ENCODE measurements at regions not wholly inside any gene's neighbourhood (a gene's known extent, or its start where the extent isn't known, plus 50 kb on each side); places are given as distances from the start of the nearest gene placed in this dataset.

DNA sequence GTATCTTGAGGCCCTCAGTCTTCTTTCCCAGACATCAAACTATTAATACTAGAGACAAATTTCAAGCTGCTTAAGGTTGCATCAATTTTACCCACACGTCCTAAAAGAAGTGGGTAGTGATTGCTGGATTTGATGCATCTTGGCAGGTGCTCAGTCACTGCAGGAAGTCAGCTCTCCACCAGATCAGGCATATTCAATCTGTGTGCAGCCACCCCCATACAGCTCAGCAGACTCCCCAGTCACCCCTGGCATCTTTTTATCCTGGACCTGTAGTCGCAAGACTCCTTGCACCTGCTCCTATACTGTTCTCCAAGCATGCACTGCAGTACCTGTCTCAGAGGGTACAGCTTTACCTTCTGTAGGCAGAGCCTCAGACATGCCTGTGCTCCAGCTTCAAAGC is 343.1 kb upstream of the ISX start:
- TF ChIP-seq, protein P1, sequence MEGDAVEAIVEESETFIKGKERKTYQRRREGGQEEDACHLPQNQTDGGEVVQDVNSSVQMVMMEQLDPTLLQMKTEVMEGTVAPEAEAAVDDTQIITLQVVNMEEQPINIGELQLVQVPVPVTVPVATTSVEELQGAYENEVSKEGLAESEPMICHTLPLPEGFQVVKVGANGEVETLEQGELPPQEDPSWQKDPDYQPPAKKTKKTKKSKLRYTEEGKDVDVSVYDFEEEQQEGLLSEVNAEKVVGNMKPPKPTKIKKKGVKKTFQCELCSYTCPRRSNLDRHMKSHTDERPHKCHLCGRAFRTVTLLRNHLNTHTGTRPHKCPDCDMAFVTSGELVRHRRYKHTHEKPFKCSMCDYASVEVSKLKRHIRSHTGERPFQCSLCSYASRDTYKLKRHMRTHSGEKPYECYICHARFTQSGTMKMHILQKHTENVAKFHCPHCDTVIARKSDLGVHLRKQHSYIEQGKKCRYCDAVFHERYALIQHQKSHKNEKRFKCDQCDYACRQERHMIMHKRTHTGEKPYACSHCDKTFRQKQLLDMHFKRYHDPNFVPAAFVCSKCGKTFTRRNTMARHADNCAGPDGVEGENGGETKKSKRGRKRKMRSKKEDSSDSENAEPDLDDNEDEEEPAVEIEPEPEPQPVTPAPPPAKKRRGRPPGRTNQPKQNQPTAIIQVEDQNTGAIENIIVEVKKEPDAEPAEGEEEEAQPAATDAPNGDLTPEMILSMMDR (IDR thresholded peaks at IDR 0.05): no peak
- no peak for TF ChIP-seq EZH2 (IDR thresholded peaks at IDR 0.05)
